Endothelial cell of umbilical vein (primary cell): ENCODE measurements at regions not wholly inside any gene's neighbourhood (a gene's known extent, or its start where the extent isn't known, plus 50 kb on each side); places are given as distances from the start of the nearest gene placed in this dataset.

Experiments used
- BruUV-seq: library from RNA; stranded (reverse); fragments of 400-500 nt; replicated peaks from 2 replicates; lab custom pipeline; 2021; lab: Mats Ljungman, UMichigan
- CTCF ChIA-PET: fragments of 300-600, 350-600 bp; sonication (Branson Sonifier 250); formaldehyde crosslinking; loops from one replicate; lab custom pipeline; 2021; ENCODE audit warnings: antibody characterized with exemption, inconsistent platforms; lab: Charles Lee
- POLR2A ChIA-PET: fragments of 300-600, 350-600 bp; sonication (Branson Sonifier 250); formaldehyde crosslinking; loops from one replicate; lab custom pipeline; 2021; ENCODE audit warnings: antibody characterized with exemption, inconsistent platforms; lab: Charles Lee
- DNase-seq: peaks from one replicate; pipeline ENCODE4 v3.0.0-alpha.2; 2011; ENCODE audit warnings: low read depth, low spot score
- FAIRE-seq: peaks from 2 replicates; lab custom pipeline; 2011; peaks lifted over from hg19 to GRCh38; lab: Jason Lieb, UNC
- H2AFZ ChIP-seq: 2 replicates; pipeline ENCODE4 v1.6.0; 2012; ENCODE audit warnings: low read depth, low read length, control low read depth, inconsistent platforms
- H3K27ac ChIP-seq: 2 replicates; pipeline ENCODE4 v1.5.1; 2011; ENCODE audit warnings: low read depth, mild to moderate bottlenecking, control low read depth, low read length, moderate library complexity; ENCODE audit not compliant: insufficient read depth
- H3K27me3 ChIP-seq, 2 experiments: 2 replicates each; pipeline versions ENCODE4 v1.6.0 to v1.6.1; 2011; ENCODE audit warnings: low read length in 2 of 2, mixed read lengths in 1 of 2; ENCODE audit not compliant: control insufficient read depth in 2 of 2, insufficient read depth in 2 of 2
- H3K36me3 ChIP-seq, 2 experiments: 2 replicates in 1 of 2; 3 replicates in 1 of 2; pipeline ENCODE4 v1.5.1; 2011; ENCODE audit warnings: low read length in 2 of 2, mild to moderate bottlenecking in 1 of 2, moderate library complexity in 1 of 2; ENCODE audit not compliant: control insufficient read depth in 2 of 2, insufficient read depth in 2 of 2; ENCODE audit errors: extremely low read depth in 1 of 2
- H3K4me1 ChIP-seq: 3 replicates; pipeline ENCODE4 v1.5.1; 2011; ENCODE audit warnings: mild to moderate bottlenecking, low read length; ENCODE audit not compliant: control insufficient read depth, insufficient read depth; ENCODE audit errors: extremely low read depth
- H3K4me2 ChIP-seq: 2 replicates; pipeline ENCODE4 v1.6.1; 2011; ENCODE audit warnings: low read length, control low read depth, mixed read lengths; ENCODE audit not compliant: insufficient read depth
- H3K4me3 ChIP-seq, 3 experiments: fragments of 200-600 bp in 1 of 3; sonication (generic), shearing (Covaris generic) in 1 of 3; replicated peaks in 1 of 3; 2 replicates each; pipeline ENCODE4 v1.5.1; 2011 to 2016; ENCODE audit warnings: control low read depth in 3 of 3, low read length in 3 of 3, mild to moderate bottlenecking in 2 of 3, inconsistent platforms in 1 of 3, low read depth in 1 of 3, moderate library complexity in 1 of 3; ENCODE audit not compliant: insufficient read depth in 1 of 3
- H3K79me2 ChIP-seq: 2 replicates; pipeline ENCODE4 v1.6.0; 2012; ENCODE audit warnings: low read length, inconsistent platforms; ENCODE audit not compliant: control insufficient read depth, insufficient read depth
- H3K9ac ChIP-seq: replicated peaks from 2 replicates; pipeline ENCODE3; 2011; ENCODE audit warnings: low read length, control low read depth; ENCODE audit not compliant: insufficient read depth; ENCODE audit errors: extremely low read depth
- H3K9me1 ChIP-seq: replicated peaks from 3 replicates; pipeline ENCODE4 v1.6.0; 2011; ENCODE audit warnings: mild to moderate bottlenecking, low read length; ENCODE audit not compliant: control insufficient read depth, insufficient read depth; ENCODE audit errors: extremely low read depth
- H3K9me3 ChIP-seq: replicated peaks from 2 replicates; pipeline ENCODE4 v1.5.1; 2012; ENCODE audit warnings: low read length, inconsistent platforms; ENCODE audit not compliant: control insufficient read depth, insufficient read depth
- H4K20me1 ChIP-seq: replicated peaks from 2 replicates; pipeline ENCODE3; 2011; ENCODE audit warnings: mild to moderate bottlenecking, low read length; ENCODE audit not compliant: control insufficient read depth, insufficient read depth; ENCODE audit errors: extremely low read depth
- EZH2 ChIP-seq: IDR thresholded peaks from 2 replicates; pipeline ENCODE4 v1.6.1; 2012; ENCODE audit warnings: borderline replicate concordance, low read depth, mild to moderate bottlenecking, moderate library complexity, low read length, inconsistent platforms; ENCODE audit not compliant: severe bottlenecking
- FOS ChIP-seq: IDR thresholded peaks from 2 replicates; pipeline ENCODE4 v1.6.1; 2011; ENCODE audit warnings: mild to moderate bottlenecking, low read length, moderate library complexity, borderline replicate concordance; ENCODE audit not compliant: insufficient read depth
- GATA2 ChIP-seq: IDR thresholded peaks from 2 replicates; pipeline ENCODE4 v1.7.0; 2011; ENCODE audit warnings: low read depth, mild to moderate bottlenecking, moderate library complexity, mixed read lengths, low read length; ENCODE audit not compliant: insufficient read length, insufficient read depth
- JUN ChIP-seq: IDR thresholded peaks from 2 replicates; pipeline ENCODE4 v1.6.1; 2011; ENCODE audit warnings: borderline replicate concordance, low read depth; ENCODE audit not compliant: insufficient read length, insufficient read depth
- MAX ChIP-seq: IDR thresholded peaks from 2 replicates; pipeline ENCODE4 v1.6.1; 2011; ENCODE audit not compliant: insufficient read depth, insufficient read length
- MYC ChIP-seq: IDR thresholded peaks from one replicate; pipeline ENCODE4 v1.6.1; 2011; ENCODE audit warnings: mild to moderate bottlenecking, low read depth, low read length
- POLR2A ChIP-seq: IDR thresholded peaks from 2 replicates; pipeline ENCODE4 v1.6.1; 2012; ENCODE audit warnings: low read depth, mild to moderate bottlenecking, control low read depth, low read length
- POLR2AphosphoS5 ChIP-seq: IDR thresholded peaks from 2 replicates; pipeline ENCODE4 v1.6.1; 2012; ENCODE audit warnings: low read depth, mild to moderate bottlenecking, control low read depth, low read length, moderate library complexity; ENCODE audit not compliant: insufficient read depth
- dilution Hi-C: fragments of 300-500 bp; cut with MboI; formaldehyde crosslinking; loops from one replicate; pipeline ENCODE4 v1.15.0; 2019; ENCODE audit warnings: low sequenced_read_pairs; ENCODE audit not compliant: extremely low pct_ligation_motif_present
- intact Hi-C: fragments of 100-400 bp; cut with micrococcal nuclease; formaldehyde crosslinking; loops from one replicate; pipeline ENCODE4 v1.10.0; 2022
- TF ChIP-seq, protein P1 (sequence below), 2 donors: IDR thresholded peaks; 1 replicate in 1 of 2; 2 replicates in 1 of 2; pipeline ENCODE4 v1.5.1; 2011; ENCODE audit warnings: low read length in 2 of 2, mild to moderate bottlenecking in 2 of 2, moderate library complexity in 2 of 2, control low read depth in 1 of 2, inconsistent platforms in 1 of 2, low read depth in 1 of 2; ENCODE audit not compliant: insufficient read depth in 1 of 2; ENCODE audit errors: extremely low read depth in 1 of 2

DNA sequence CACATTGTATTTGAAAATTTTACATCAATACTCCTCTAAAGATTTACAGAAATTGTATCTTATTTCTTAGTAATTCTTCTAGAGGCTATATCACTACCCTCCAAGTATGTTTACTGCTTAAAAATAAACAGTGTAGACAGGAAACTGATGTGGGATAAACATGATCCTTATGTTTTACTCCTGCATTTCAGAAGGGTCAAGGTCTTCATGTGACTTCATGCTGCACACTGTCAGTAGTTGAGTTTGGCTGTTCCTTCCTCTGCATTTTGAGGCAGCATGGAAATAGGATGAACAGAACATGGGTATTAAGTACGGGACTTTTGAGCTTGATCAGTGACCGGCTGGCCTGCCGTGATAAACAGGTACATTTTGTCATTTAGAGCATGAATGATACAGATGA lies 179.2 kb upstream of the FERMT1 start:
- FAIRE-seq (no peak), DNase-seq (no peak)
- no peaks in the 10 kb centered on the region for H3K79me2 ChIP-seq
- H3K4me2 ChIP-seq: no peak overlapping the region
- CTCF ChIA-PET: no interaction called here
- H3K9ac ChIP-seq: no peak overlapping the region
- no peaks in the 10 kb centered on the region for H3K4me1 ChIP-seq
- no peaks in the 10 kb centered on the region for H4K20me1 ChIP-seq
- TF ChIP-seq POLR2AphosphoS5: no peak
- no peak for TF ChIP-seq MYC
- TF ChIP-seq MAX: no peak
- TF ChIP-seq, protein P1, sequence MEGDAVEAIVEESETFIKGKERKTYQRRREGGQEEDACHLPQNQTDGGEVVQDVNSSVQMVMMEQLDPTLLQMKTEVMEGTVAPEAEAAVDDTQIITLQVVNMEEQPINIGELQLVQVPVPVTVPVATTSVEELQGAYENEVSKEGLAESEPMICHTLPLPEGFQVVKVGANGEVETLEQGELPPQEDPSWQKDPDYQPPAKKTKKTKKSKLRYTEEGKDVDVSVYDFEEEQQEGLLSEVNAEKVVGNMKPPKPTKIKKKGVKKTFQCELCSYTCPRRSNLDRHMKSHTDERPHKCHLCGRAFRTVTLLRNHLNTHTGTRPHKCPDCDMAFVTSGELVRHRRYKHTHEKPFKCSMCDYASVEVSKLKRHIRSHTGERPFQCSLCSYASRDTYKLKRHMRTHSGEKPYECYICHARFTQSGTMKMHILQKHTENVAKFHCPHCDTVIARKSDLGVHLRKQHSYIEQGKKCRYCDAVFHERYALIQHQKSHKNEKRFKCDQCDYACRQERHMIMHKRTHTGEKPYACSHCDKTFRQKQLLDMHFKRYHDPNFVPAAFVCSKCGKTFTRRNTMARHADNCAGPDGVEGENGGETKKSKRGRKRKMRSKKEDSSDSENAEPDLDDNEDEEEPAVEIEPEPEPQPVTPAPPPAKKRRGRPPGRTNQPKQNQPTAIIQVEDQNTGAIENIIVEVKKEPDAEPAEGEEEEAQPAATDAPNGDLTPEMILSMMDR (IDR thresholded peaks at IDR 0.05; ENCODE audit: extremely low read depth in 1 of 2, insufficient read depth in 1 of 2, low read depth in 1 of 2, low read length in 2 of 2): no peak
- H3K27me3 ChIP-seq: no peaks in the 10 kb centered on the region
- no peak overlapping the region for H2AFZ ChIP-seq
- POLR2A ChIA-PET: no interaction called here
- H3K9me1 ChIP-seq: no peaks in the 10 kb centered on the region
- intact Hi-C loops: no loop called here
- no TSS peak for BruUV-seq
- H3K9me3 ChIP-seq: no peaks in the 10 kb centered on the region
- H3K36me3 ChIP-seq: no peaks in the 10 kb centered on the region
- no peak overlapping the region for H3K27ac ChIP-seq
- H3K4me3 ChIP-seq: no peak overlapping the region
- dilution Hi-C loops: no loop called here

DNA sequence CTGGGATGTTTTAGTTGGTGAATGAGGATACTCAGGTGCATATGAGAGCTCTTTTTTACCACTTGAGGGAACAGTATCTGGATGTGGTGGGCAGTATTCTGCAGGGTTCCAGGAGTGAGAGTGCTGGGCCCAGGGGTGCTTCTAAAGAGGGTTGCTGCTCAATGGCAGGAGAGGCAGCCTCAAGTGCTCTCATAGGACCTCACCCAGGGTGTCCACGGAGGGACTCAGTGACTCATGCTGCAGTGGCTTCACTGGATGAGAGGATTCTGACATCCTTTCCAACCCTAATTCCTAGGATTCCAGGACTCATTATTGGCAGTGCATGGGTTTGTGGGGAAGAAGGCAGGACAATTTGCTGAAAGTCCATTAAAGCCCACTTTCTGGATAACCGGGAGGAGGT lies 176.6 kb upstream of the FERMT1 start:
- H3K79me2 ChIP-seq: no peaks in the 10 kb centered on the region
- TF ChIP-seq JUN (no peak), MAX (no peak), MYC (no peak), POLR2A (no peak), GATA2 (no peak), FOS (no peak), EZH2 (no peak), POLR2AphosphoS5 (no peak)
- TF ChIP-seq, protein P1 (IDR thresholded peaks at IDR 0.05; ENCODE audit: extremely low read depth in 1 of 2, insufficient read depth in 1 of 2, low read depth in 1 of 2, low read length in 2 of 2): no peak
- no peak overlapping the region for H2AFZ ChIP-seq
- no peak overlapping the region for H3K9ac ChIP-seq
- H3K36me3 ChIP-seq: no peaks in the 10 kb centered on the region
- H3K27me3 ChIP-seq: no peaks in the 10 kb centered on the region
- ChIA-PET CTCF (no interaction called here), POLR2A (no interaction called here)
- H3K9me3 ChIP-seq: no peaks in the 10 kb centered on the region
- BruUV-seq: no TSS peak
- dilution Hi-C loops (no loop called here), intact Hi-C loops (no loop called here)
- DNase-seq (no peak), FAIRE-seq (no peak)
- H3K4me3 ChIP-seq: no peak overlapping the region
- no peaks in the 10 kb centered on the region for H3K9me1 ChIP-seq
- no peak overlapping the region for H3K4me2 ChIP-seq
- H3K27ac ChIP-seq: no peak overlapping the region
- no peaks in the 10 kb centered on the region for H3K4me1 ChIP-seq
- H4K20me1 ChIP-seq: no peaks in the 10 kb centered on the region
